ENCODE measurements at regions not wholly inside any gene's neighbourhood (a gene's known extent, or its start where the extent isn't known, plus 50 kb on each side); places are given as distances from the start of the nearest gene placed in this dataset.

DNA sequence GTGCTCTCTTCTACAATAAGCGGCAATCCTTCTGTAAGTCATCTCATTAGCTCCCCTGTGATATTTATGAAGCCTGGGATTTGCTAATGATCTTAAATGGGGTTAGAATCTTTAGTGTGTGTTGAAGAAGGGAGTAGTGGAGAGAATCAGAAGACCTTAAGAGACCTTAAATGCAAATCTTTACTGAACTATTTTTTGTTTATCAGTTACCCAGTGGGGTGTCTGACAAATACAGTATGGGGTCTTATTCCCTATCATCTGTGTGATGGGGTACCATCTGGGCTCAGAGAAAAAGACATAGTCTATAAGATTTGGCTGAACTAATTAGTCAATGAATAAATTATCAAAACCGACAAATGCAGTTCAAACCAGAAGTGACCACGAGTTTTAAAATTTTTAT, 378.4 kb upstream of the SGCD start:
- in situ Hi-C loops (cut with HindIII; ENCODE audit: low pct_ligation_motif_present, low sequenced_read_pairs): no loop called here
- H3K36me3 ChIP-seq (replicated peaks): no peaks in the 10 kb centered on the region
- TF ChIP-seq CTCF (IDR thresholded peaks at IDR 0.05; ENCODE audit: low read depth, low read length, missing control alignments): no peak
- H3K27me3 ChIP-seq (replicated peaks): no peaks in the 10 kb centered on the region
- no peak overlapping the region for H3K27ac ChIP-seq
- H3K4me3 ChIP-seq (ENCODE audit: low read depth, low read length): no peak overlapping the region
- DNase-seq: no peak

GRCh38 chr5:155952486-155953089, 374.4 kb upstream of the SGCD start:
- Histone ChIP-seq H3K27ac (no peak overlapping the region), H3K36me3 (replicated peaks) (no peaks in the 10 kb centered on the region), H3K27me3 (replicated peaks) (no peaks in the 10 kb centered on the region), H3K4me3 (ENCODE audit: low read depth, low read length) (no peak overlapping the region)
- DNase-seq: no peak
- in situ Hi-C loops (cut with HindIII; ENCODE audit: low pct_ligation_motif_present, low sequenced_read_pairs): no loop called here
- no peak for TF ChIP-seq CTCF (IDR thresholded peaks at IDR 0.05; ENCODE audit: low read depth, low read length, missing control alignments)

DNA sequence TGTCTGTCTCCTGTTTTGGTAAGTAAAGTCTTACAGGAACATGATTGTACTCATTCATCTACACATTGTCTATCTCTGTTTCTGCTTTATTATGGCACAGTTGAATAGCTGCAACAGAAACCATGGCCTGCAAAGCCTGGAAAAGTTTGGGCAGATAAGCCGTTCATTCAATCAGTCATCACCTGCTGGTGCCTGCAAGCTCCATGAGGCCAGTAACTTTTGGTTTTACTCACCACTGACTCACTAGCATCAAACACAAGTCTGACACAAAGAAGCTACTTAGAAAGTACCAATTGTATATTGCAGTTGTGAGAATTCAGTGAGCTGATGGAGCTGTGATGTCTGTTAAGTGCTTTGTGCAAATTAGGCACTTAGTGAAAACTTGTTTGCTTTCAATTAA, 373.6 kb upstream of the SGCD start:
- H3K4me3 ChIP-seq (ENCODE audit: low read depth, low read length): no peak overlapping the region
- H3K27ac ChIP-seq: no peak overlapping the region
- no peaks in the 10 kb centered on the region for H3K36me3 ChIP-seq (replicated peaks)
- DNase-seq: no peak
- in situ Hi-C loops (cut with HindIII; ENCODE audit: low pct_ligation_motif_present, low sequenced_read_pairs): no loop called here
- H3K27me3 ChIP-seq (replicated peaks): no peaks in the 10 kb centered on the region
- no peak for TF ChIP-seq CTCF (IDR thresholded peaks at IDR 0.05; ENCODE audit: low read depth, low read length, missing control alignments)

DNA sequence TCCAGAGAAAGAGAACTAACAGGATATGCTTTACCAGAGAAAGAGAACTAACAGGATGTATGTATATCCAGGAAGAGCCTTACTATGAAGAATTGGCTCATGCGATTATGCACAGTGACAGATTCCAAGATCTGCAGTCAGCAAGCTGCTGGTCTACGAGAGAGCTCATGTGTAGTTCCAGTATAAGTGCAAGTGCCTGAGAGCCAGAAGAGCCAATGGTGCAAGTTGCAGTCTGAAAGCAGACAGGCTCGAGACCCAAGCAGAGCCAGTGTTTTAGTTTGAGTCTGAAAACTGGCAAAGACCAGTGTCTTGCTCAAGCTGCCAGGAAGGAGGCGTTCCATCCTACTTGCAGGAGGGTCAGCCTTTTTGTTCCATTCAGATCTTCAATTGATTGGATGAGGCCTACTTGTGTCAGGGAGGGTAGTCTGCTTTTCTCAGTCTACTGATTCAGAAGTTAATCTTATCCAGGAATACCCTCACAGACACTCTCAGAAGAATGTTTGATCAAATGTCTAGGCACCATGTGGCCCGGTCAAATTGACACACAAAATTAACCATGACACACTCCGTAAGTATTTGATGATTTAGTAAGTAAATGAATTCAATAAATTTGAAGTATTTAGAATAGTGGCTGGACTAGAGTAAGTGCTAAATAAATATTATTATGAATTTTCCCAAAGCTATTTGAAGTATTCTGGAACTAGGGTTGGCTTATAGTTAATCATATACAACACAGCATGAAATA, 372.1 kb upstream of the SGCD start:
- H3K4me3 ChIP-seq (ENCODE audit: low read depth, low read length): no peak overlapping the region
- TF ChIP-seq CTCF (IDR thresholded peaks at IDR 0.05; ENCODE audit: low read depth, low read length, missing control alignments): no peak
- in situ Hi-C loops (cut with HindIII; ENCODE audit: low pct_ligation_motif_present, low sequenced_read_pairs): no loop called here
- no peak for DNase-seq
- H3K27me3 ChIP-seq (replicated peaks): no peaks in the 10 kb centered on the region
- no peaks in the 10 kb centered on the region for H3K36me3 ChIP-seq (replicated peaks)
- no peak overlapping the region for H3K27ac ChIP-seq

DNA sequence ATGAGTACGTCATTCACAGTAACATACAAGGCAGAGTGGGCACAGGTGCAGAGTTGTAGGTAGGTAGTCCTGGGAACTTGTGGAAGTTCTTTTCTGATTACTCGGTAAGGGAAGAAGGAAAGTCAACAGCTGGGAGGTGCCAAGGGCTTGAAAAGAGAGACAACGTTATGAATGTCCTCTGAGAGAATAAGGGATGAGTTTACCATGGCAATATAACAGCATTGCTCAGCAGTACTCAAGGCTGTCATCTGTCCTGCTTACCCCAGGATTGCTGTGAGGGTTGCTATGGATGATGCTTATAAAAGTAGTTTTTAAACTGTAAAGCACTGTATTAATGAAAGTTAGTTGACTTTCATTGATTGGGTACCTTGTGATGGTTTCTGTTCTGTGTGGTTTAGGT, 369.1 kb upstream of the SGCD start:
- TF ChIP-seq CTCF (IDR thresholded peaks at IDR 0.05; ENCODE audit: low read depth, low read length, missing control alignments): no peak
- no peak for DNase-seq
- Histone ChIP-seq H3K27ac (no peak overlapping the region), H3K36me3 (replicated peaks) (no peaks in the 10 kb centered on the region), H3K27me3 (replicated peaks) (no peaks in the 10 kb centered on the region), H3K4me3 (ENCODE audit: low read depth, low read length) (no peak overlapping the region)
- in situ Hi-C loops (cut with HindIII; ENCODE audit: low pct_ligation_motif_present, low sequenced_read_pairs): no loop called here
